H9 (cell line): ENCODE measurements at regions not wholly inside any gene's neighbourhood (a gene's known extent, or its start where the extent isn't known, plus 50 kb on each side); places are given as distances from the start of the nearest gene placed in this dataset.

Experiments used
- DNase-seq: peaks from one replicate; pipeline ENCODE4 v3.0.0-alpha.2; 2017
- H2AFZ ChIP-seq: one replicate; pipeline ENCODE4 v1.6.1; 2013; ENCODE audit warnings: mild to moderate bottlenecking, low read length, control low read depth, moderate library complexity
- H2AK5ac ChIP-seq: 2 replicates; pipeline ENCODE4 v1.6.1; 2013; ENCODE audit warnings: low read length, control low read depth, mixed read lengths; ENCODE audit not compliant: insufficient read length
- H2BK120ac ChIP-seq: one replicate; pipeline ENCODE4 v1.6.1; 2013; ENCODE audit warnings: low read depth, mild to moderate bottlenecking, low read length, control low read depth, inconsistent platforms; ENCODE audit not compliant: poor library complexity, severe bottlenecking
- H2BK12ac ChIP-seq: 2 replicates; pipeline ENCODE4 v1.6.1; 2013; ENCODE audit warnings: low read length, control low read depth, mixed read lengths, low read depth; ENCODE audit not compliant: insufficient read length
- H2BK15ac ChIP-seq: 2 replicates; pipeline ENCODE4 v1.6.1; 2013; ENCODE audit warnings: low read depth, low read length, control low read depth
- H2BK20ac ChIP-seq: one replicate; pipeline ENCODE4 v1.6.1; 2013; ENCODE audit warnings: low read depth, mild to moderate bottlenecking, low read length, control low read depth, inconsistent platforms; ENCODE audit not compliant: poor library complexity, severe bottlenecking
- H2BK5ac ChIP-seq: 2 replicates; pipeline ENCODE4 v1.6.1; 2013; ENCODE audit warnings: low read length, control low read depth, mixed read lengths; ENCODE audit not compliant: insufficient read length
- H3K14ac ChIP-seq: 2 replicates; pipeline ENCODE4 v1.6.1; 2013; ENCODE audit warnings: low read length, control low read depth; ENCODE audit not compliant: insufficient read depth
- H3K18ac ChIP-seq: 2 replicates; pipeline ENCODE4 v1.6.1; 2013; ENCODE audit warnings: low read depth, mild to moderate bottlenecking, mixed read lengths, low read length, control low read depth; ENCODE audit not compliant: insufficient read length
- H3K23ac ChIP-seq: 2 replicates; pipeline ENCODE4 v1.6.1; 2013; ENCODE audit warnings: low read length, control low read depth, mixed read lengths, low read depth; ENCODE audit not compliant: insufficient read length
- H3K23me2 ChIP-seq: 2 replicates; pipeline ENCODE4 v1.6.1; 2013; ENCODE audit warnings: low read depth, mild to moderate bottlenecking, mixed read lengths, low read length, control low read depth; ENCODE audit not compliant: insufficient read length, poor library complexity, severe bottlenecking
- H3K27ac ChIP-seq: 2 replicates; pipeline ENCODE4 v1.5.1; 2013; ENCODE audit warnings: low read length, control low read depth, mixed read lengths, low read depth; ENCODE audit not compliant: insufficient read length
- H3K27me3 ChIP-seq: 2 replicates; pipeline ENCODE4 v1.6.1; 2013; ENCODE audit warnings: low read length, control low read depth, inconsistent platforms; ENCODE audit not compliant: insufficient read depth
- H3K4ac ChIP-seq: 2 replicates; pipeline ENCODE4 v1.6.1; 2013; ENCODE audit warnings: low read depth, mild to moderate bottlenecking, control low read depth, inconsistent platforms, low read length, moderate library complexity
- H3K4me1 ChIP-seq: 2 replicates; pipeline ENCODE4 v1.6.1; 2013; ENCODE audit warnings: low read length, control low read depth, inconsistent platforms; ENCODE audit not compliant: insufficient read depth
- H3K4me2 ChIP-seq: 2 replicates; pipeline ENCODE4 v1.6.1; 2013; ENCODE audit warnings: low read length, control low read depth, mixed read lengths; ENCODE audit not compliant: insufficient read length, insufficient read depth
- H3K56ac ChIP-seq: 2 replicates; pipeline ENCODE4 v1.6.1; 2013; ENCODE audit warnings: low read depth, mild to moderate bottlenecking, mixed read lengths, low read length, control low read depth; ENCODE audit not compliant: insufficient read length
- H3K79me1 ChIP-seq: 2 replicates; pipeline ENCODE4 v1.6.1; 2013; ENCODE audit warnings: low read depth, mild to moderate bottlenecking, moderate library complexity, low read length, control low read depth, inconsistent platforms; ENCODE audit not compliant: insufficient read depth, poor library complexity, severe bottlenecking
- H3K79me2 ChIP-seq: 2 replicates; pipeline ENCODE4 v1.6.1; 2013; ENCODE audit warnings: low read length, control low read depth, inconsistent platforms; ENCODE audit not compliant: insufficient read depth
- H3K9ac ChIP-seq: 2 replicates; pipeline ENCODE4 v1.6.1; 2013; ENCODE audit warnings: low read length, control low read depth, mixed read lengths; ENCODE audit not compliant: insufficient read length; ENCODE audit errors: extremely low read depth
- H3K9me3 ChIP-seq: one replicate; pipeline ENCODE4 v1.6.1; 2013; ENCODE audit warnings: low read depth, low read length, inconsistent platforms; ENCODE audit not compliant: control insufficient read depth
- H3T11ph ChIP-seq: one replicate; pipeline ENCODE4 v1.6.1; 2013; ENCODE audit warnings: mild to moderate bottlenecking, low read length, control low read depth, inconsistent platforms
- H4K20me1 ChIP-seq: one replicate; pipeline ENCODE4 v1.6.1; 2013; ENCODE audit not compliant: control insufficient read depth, insufficient read length, insufficient read depth
- H4K5ac ChIP-seq: 2 replicates; pipeline ENCODE4 v1.6.1; 2013; ENCODE audit warnings: low read depth, mild to moderate bottlenecking, mixed read lengths, low read length, control low read depth; ENCODE audit not compliant: insufficient read length
- H4K8ac ChIP-seq: replicated peaks from 2 replicates; pipeline ENCODE4 v1.6.1; 2013; ENCODE audit warnings: low read length, control low read depth, mixed read lengths, low read depth; ENCODE audit not compliant: insufficient read length
- H4K91ac ChIP-seq: 2 replicates; pipeline ENCODE4 v1.6.1; 2013; ENCODE audit warnings: low read depth, mild to moderate bottlenecking, moderate library complexity, mixed read lengths, low read length, control low read depth; ENCODE audit not compliant: insufficient read length
- H3K27ac Mint-ChIP-seq, 3 experiments: 2 replicates in 2 of 3; 3 replicates in 1 of 3; pipeline ENCODE4 v1.8.0; 2020 to 2021; ENCODE audit warnings: mixed read lengths in 3 of 3, mild to moderate bottlenecking in 1 of 3, moderate library complexity in 1 of 3
- H3K27me3 Mint-ChIP-seq: 2 replicates; pipeline ENCODE4 v1.8.0; 2021; ENCODE audit warnings: low read depth, mild to moderate bottlenecking, moderate library complexity, mixed read lengths
- H3K36me3 Mint-ChIP-seq, 3 experiments: 2 replicates in 2 of 3; 3 replicates in 1 of 3; pipeline ENCODE4 v1.8.0; 2020 to 2021; ENCODE audit warnings: low read depth in 3 of 3, mixed read lengths in 3 of 3; ENCODE audit not compliant: insufficient read depth in 1 of 3
- H3K4me1 Mint-ChIP-seq, 2 experiments: 2 replicates each; pipeline ENCODE4 v1.8.0; 2020; ENCODE audit warnings: mixed read lengths in 2 of 2
- H3K4me3 Mint-ChIP-seq, 2 experiments: 2 replicates in 1 of 2; 3 replicates in 1 of 2; pipeline ENCODE4 v1.8.0; 2020 to 2021; ENCODE audit warnings: mild to moderate bottlenecking in 2 of 2, mixed read lengths in 2 of 2, moderate library complexity in 1 of 2
- H3K9me3 Mint-ChIP-seq, 2 experiments: 2 replicates in 1 of 2; 3 replicates in 1 of 2; pipeline ENCODE4 v1.8.0; 2020; ENCODE audit warnings: mild to moderate bottlenecking in 2 of 2, mixed read lengths in 2 of 2, moderate library complexity in 1 of 2
- CTCF ChIP-seq: fragments of 200-600 bp; sonication (generic); conservative IDR thresholded peaks from 3 replicates; pipeline ENCODE4 v1.8.0; 2021; ENCODE audit warnings: antibody characterized with exemption, mild to moderate bottlenecking
- WGBS: extraction: QIAGEN DNeasy Blood & Tissue Kit; methylation state at CpG from one replicate; pipeline ENCODE4 v1.1.7; 2013; ENCODE audit warnings: missing lambda C conversion rate, low lambda C conversion rate, mixed read lengths; ENCODE audit not compliant: insufficient read length; ENCODE audit errors: extremely low coverage; 5-methylcytosine and 5-hydroxymethylcytosine counted together

DNA sequence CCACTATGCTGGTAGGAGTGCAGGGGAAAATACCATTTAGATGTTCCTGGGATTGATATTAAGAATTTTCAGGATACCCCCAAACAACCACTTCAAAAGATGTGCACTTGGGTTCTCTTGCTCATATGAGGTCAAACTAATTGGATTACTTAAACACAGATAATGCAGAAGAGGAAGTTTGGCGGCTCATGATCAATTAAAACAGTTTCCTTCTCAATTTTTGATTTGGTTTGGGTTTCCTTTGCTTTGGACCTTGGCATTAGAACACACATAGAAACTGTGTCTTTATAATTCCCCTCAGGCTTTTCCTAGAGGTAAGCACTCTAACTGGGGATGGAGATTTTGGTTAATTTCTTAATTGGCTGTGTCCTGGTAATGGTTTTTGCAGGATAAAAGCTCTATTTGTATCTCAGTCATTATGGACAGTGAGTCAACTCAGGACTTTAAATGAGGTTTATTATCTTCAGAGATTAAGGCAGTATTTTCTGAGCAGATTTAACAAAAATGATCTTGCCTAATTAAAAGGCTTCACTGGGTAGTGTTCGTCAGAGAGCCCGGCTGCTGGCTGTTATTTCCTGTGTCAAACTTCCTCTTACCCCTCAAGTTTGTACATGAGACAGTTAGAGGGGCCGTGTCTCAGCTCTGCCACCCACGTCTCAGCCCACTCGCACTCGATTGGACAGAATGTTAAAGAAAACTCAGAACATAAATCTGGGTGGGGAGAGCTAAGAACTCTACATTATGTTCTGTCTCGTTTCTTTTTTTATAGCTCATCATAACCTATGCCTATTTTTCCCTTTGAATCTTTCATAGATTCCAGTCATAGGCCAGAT, 50.3 kb upstream of the PREP start:
- no peak for DNase-seq
- no peak overlapping the region for H2AK5ac ChIP-seq
- H3K14ac ChIP-seq, result no peak overlapping the region
- H3K18ac ChIP-seq, result no peak overlapping the region
- peaks cover 0 to 7% (median 0%) of the 10 kb centered on the region in 3 experiments; a peak in 2 of 7 replicates for H3K36me3 Mint-ChIP-seq
- no peaks in the 10 kb centered on the region for H4K20me1 ChIP-seq
- no peaks in the 10 kb centered on the region for H3K79me2 ChIP-seq
- H3T11ph ChIP-seq, result no peak overlapping the region
- H3K79me1 ChIP-seq, result no peaks in the 10 kb centered on the region
- no peak overlapping the region for H3K4ac ChIP-seq
- no CpG with 5 or more reads among the region's 8 CpGs for WGBS
- no peaks in the 10 kb centered on the region for H3K23me2 ChIP-seq
- peaks cover 2% of the 10 kb centered on the region; the same call in 1 of the 2 replicates for H3K4me1 ChIP-seq
- TF ChIP-seq CTCF, result no peak
- H3K9ac ChIP-seq, result no peak overlapping the region
- H3K27me3 ChIP-seq, result no peaks in the 10 kb centered on the region
- H3K27ac ChIP-seq, result no peak overlapping the region
- H3K27ac Mint-ChIP-seq, result no peak overlapping the region
- H4K8ac ChIP-seq, result no peak overlapping the region
- H3K23ac ChIP-seq, result no peak overlapping the region
- H2BK15ac ChIP-seq, result no peak overlapping the region
- H3K9me3 Mint-ChIP-seq, result peaks cover 2 to 5% of the 10 kb centered on the region in 2 experiments; a peak in 1 of 5 replicates
- no peak overlapping the region for H2AFZ ChIP-seq
- H2BK12ac ChIP-seq, result no peak overlapping the region
- no peak overlapping the region for H2BK20ac ChIP-seq
- no peak overlapping the region for H3K4me2 ChIP-seq
- no peak overlapping the region for H4K91ac ChIP-seq
- H4K5ac ChIP-seq, result no peak overlapping the region
- H3K9me3 ChIP-seq, result no peaks in the 10 kb centered on the region
- H3K4me1 Mint-ChIP-seq, result peaks cover 22 to 25% of the 10 kb centered on the region in 2 experiments
- no peak overlapping the region for H2BK120ac ChIP-seq
- no peak overlapping the region for H3K4me3 Mint-ChIP-seq
- no peak overlapping the region for H2BK5ac ChIP-seq
- no peaks in the 10 kb centered on the region for H3K27me3 Mint-ChIP-seq
- H3K56ac ChIP-seq, result no peak overlapping the region
